ENCODE measurements at regions not wholly inside any gene's neighbourhood (a gene's known extent, or its start where the extent isn't known, plus 50 kb on each side); places are given as distances from the start of the nearest gene placed in this dataset.

DNA sequence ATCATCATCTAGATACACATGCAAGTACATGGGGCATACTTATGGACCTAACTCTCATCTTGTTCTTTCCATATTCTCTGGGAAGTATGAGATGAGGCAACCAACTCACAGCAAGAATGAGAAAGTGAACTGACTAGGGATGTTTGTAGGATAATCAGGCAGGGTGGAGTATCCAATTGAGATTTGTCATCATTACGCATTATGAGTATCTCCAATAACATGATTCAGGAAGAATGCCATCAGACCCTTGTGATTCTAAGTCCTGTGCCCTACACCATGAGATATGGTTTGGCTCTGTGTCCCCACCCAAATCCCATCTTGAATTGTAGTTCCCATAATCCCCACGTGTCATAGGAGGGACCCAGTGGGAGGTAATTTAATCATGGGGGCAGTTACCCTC lies 154.0 kb downstream of the SLC30A10 start:
- DNase-seq (no peak), ATAC-seq (no peak)
- Mint-ChIP-seq H3K27ac (no peak overlapping the region), H3K27me3 (no peaks in the 10 kb centered on the region), H3K36me3 (no peaks in the 10 kb centered on the region), H3K4me1 (no peaks in the 10 kb centered on the region), H3K4me3 (no peak overlapping the region), H3K9me3 (ENCODE audit: low read depth) (peaks cover 2% of the 10 kb centered on the region)
- CTCF ChIA-PET: no interaction called here

DNA sequence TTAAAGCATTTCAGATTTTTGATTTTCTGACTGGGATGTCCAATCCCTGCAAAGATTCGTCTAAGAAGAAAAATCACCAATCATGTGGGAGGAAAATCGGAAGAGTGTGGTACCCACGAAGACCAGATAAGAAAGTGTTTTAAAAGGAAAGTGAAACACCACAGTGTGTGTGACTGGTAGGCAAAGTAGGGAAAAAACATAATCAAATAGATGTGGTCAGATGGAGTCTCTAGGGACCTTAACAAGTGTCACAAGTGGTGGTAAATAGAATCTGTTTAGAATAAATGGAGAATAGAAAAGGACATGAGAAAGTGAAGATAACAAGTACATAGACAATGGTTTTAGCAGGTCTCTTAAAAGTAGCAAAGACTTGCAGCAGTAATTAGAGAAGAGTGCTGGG lies 154.6 kb downstream of the SLC30A10 start:
- no peak for ATAC-seq
- Mint-ChIP-seq H3K9me3 (ENCODE audit: low read depth) (peaks cover 2% of the 10 kb centered on the region), H3K27me3 (no peaks in the 10 kb centered on the region), H3K36me3 (no peaks in the 10 kb centered on the region), H3K4me3 (no peak overlapping the region), H3K4me1 (no peaks in the 10 kb centered on the region), H3K27ac (no peak overlapping the region)
- DNase-seq: no peak
- CTCF ChIA-PET: no interaction called here

DNA sequence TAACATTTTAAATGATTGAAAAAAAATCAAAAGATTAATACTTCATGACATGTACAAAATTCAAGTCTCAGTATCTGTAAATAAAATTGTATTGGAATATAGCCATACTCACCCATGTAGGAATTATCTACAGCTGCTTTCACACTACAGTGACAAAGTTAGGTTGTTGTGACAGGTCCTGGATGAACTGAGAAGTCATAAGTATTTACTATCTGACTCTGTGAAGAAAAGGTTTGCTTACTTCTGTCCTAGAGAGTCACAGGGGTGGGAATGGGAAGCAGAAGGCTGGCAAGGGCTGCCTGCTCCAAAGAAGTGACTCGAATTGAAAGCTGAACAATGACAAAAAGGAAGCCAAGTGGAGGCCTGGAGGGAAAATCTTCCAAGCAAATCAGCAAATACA lies 155.2 kb downstream of the SLC30A10 start:
- Mint-ChIP-seq H3K36me3 (no peaks in the 10 kb centered on the region), H3K27ac (no peak overlapping the region), H3K27me3 (no peaks in the 10 kb centered on the region), H3K4me1 (no peaks in the 10 kb centered on the region), H3K9me3 (ENCODE audit: low read depth) (peaks cover 2% of the 10 kb centered on the region), H3K4me3 (no peak overlapping the region)
- CTCF ChIA-PET: no interaction called here
- DNase-seq (no peak), ATAC-seq (no peak)

DNA sequence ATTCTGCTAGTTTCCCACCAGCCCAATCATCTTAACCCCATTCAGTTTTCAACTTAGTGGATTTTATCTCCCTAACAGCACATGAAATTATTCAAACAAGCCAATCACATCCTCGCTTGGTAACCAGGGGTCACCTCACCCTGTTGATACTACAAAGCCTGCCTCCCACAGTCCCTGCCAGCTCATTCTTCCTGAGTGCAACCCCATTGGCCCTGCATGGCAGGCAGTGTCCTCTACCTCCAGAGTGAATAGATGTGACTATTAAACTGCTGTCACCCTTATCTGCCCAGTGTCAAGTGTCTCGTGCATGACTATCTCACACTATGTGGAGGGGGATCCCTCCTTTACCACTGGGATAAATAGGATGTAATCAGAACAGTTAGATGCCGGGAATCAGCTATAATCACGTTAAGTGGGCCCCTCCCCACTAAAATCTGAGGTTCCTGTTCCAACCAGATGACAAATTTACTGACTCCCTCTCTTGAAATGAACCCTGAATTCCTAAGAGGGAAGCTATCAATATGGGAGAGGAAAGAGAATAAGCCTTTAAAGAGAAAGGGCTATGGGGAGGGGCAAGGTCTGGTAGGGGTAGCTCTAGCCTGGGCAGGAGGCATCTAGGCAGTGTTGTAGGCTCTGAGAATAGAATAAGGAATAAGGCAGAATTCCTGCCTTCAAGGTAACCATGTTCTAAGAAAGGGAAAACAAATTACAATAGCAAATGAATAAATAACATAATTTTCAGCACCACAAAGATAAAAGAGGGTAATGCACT lies 155.9 kb downstream of the SLC30A10 start:
- peaks cover 2% of the 10 kb centered on the region for H3K9me3 Mint-ChIP-seq (ENCODE audit: low read depth)
- H3K27ac Mint-ChIP-seq: no peak overlapping the region
- DNase-seq (no peak), ATAC-seq (no peak)
- no peaks in the 10 kb centered on the region for H3K36me3 Mint-ChIP-seq
- no peaks in the 10 kb centered on the region for H3K27me3 Mint-ChIP-seq
- CTCF ChIA-PET: no interaction called here
- no peaks in the 10 kb centered on the region for H3K4me1 Mint-ChIP-seq
- no peak overlapping the region for H3K4me3 Mint-ChIP-seq

DNA sequence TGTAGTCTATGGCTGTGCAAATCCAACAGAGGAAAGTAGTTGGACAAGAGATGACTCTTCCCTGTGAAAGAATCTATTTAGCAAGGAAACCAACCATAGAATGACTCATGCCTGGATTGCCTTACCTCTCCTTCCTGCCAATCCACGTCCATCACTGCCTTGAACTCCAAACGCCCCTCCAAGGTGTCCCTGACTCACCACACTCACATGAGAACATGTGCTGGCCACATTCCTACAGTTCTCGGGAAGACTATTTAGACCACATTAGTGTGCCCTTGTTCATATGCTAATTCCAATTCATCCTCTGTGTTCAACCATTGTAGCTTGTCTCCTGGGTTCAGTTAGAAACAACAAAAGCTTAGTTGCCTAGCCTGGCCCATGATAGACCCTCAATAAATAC lies 157.3 kb downstream of the SLC30A10 start:
- no peak overlapping the region for H3K4me3 Mint-ChIP-seq
- ATAC-seq: no peak
- no peak overlapping the region for H3K27ac Mint-ChIP-seq
- peaks cover 2% of the 10 kb centered on the region for H3K9me3 Mint-ChIP-seq (ENCODE audit: low read depth)
- DNase-seq: no peak
- no peaks in the 10 kb centered on the region for H3K4me1 Mint-ChIP-seq
- CTCF ChIA-PET: no interaction called here
- no peaks in the 10 kb centered on the region for H3K36me3 Mint-ChIP-seq
- H3K27me3 Mint-ChIP-seq: no peaks in the 10 kb centered on the region

DNA sequence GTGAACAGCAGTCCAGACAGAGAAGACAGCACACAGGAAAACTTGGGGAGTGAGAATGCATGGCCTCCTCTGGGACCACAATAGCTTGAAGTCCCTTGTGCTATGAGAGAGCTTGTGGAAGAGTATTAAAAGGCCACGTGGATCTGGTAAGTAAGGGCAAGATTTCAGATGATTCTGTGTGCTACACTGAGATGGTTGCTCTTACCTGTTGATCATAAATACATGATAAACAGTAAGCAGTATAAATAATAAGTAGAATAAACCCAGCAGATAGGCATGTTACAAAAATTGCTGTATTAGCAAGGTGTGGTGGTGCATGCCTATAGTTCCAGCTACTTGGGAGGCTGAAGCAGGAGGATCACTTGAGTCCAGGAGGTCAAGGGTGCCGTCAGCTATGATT lies 150.4 kb upstream of the ZC3H11B start:
- DNase-seq: no peak
- H3K9me3 Mint-ChIP-seq (ENCODE audit: low read depth): peaks cover 2% of the 10 kb centered on the region
- no peak overlapping the region for H3K27ac Mint-ChIP-seq
- H3K4me3 Mint-ChIP-seq: no peak overlapping the region
- no peaks in the 10 kb centered on the region for H3K4me1 Mint-ChIP-seq
- no peaks in the 10 kb centered on the region for H3K36me3 Mint-ChIP-seq
- no peaks in the 10 kb centered on the region for H3K27me3 Mint-ChIP-seq
- no peak for ATAC-seq
- CTCF ChIA-PET: no interaction called here

DNA sequence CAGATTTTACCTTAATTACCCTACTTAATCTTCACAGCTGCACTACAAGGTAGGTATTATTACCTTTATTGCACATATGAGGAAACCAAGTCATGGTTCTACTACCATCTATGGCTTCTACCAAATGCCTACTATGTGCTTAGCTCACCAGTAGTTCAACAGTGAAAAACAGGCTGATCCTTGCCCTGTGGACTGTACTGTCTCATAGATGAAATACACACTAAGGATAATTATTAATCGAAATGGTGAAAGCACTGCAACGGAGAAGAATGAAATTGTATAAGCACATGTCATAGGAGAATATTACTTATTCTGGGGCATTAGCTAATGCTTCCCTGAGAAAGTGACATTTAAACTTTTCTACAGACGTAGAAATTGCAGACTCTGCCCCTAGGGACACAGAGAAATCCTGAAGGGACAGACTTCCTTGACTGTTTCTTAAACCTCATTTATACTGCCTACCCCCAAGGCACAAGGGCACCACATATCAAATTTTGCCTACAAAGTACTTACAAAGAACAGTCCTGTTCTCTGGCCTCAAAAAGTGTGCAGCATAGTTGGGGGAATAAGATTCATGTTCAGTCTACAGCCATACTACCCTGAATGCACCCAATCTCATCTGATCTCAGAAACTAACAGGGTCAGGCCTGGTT lies 148.4 kb upstream of the ZC3H11B start:
- no peaks in the 10 kb centered on the region for H3K36me3 Mint-ChIP-seq
- H3K4me1 Mint-ChIP-seq: no peaks in the 10 kb centered on the region
- ATAC-seq (no peak), DNase-seq (no peak)
- H3K27me3 Mint-ChIP-seq: no peaks in the 10 kb centered on the region
- H3K27ac Mint-ChIP-seq: no peak overlapping the region
- CTCF ChIA-PET: no interaction called here
- H3K4me3 Mint-ChIP-seq: no peak overlapping the region
- peaks cover 2% of the 10 kb centered on the region for H3K9me3 Mint-ChIP-seq (ENCODE audit: low read depth)

DNA sequence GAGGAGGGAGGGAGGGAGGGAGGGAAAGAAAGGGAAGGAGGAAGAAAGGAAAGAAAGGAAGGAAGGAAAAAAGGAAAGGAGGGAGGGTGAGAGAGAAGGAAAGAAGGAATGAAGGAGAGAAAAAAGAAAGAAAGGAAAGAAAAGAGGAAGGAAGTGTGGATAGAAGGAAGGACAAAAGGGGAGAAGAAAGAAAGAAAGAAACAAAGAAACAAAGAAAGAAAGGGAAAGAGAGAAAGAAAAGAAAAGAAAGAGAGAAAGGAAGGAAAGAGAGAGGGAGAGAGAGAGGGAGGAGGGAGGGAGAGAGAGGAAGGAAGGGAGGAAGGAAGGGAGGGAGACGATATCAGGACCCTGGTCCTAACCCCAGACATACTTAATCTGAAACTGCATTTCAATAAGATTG lies 146.2 kb upstream of the ZC3H11B start:
- ATAC-seq (no peak), DNase-seq (no peak)
- Mint-ChIP-seq H3K4me3 (no peak overlapping the region), H3K27ac (no peak overlapping the region), H3K4me1 (no peaks in the 10 kb centered on the region), H3K36me3 (no peaks in the 10 kb centered on the region), H3K27me3 (no peaks in the 10 kb centered on the region), H3K9me3 (ENCODE audit: low read depth) (peaks cover 2% of the 10 kb centered on the region)
- CTCF ChIA-PET: no interaction called here

DNA sequence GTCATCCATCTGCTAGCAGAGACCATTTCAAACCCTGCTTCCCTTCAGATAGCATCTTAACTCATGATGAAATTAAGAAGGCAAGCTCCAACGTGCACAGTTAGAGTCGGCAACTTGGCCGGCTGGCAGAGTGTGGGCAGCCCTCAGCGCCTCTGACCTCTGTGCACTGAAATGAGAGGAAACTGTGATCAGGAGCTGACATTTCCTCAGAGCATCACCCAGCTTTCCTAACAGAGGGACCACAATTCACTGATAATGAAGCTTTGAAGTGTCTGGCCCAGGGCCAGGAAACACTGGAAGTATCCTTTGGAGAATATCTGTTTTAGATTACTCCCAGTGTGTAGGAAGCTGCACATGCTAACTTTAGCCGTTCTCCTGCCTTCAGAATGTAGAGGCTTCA lies 145.0 kb upstream of the ZC3H11B start:
- Mint-ChIP-seq H3K27ac (no peak overlapping the region), H3K4me3 (no peak overlapping the region), H3K36me3 (no peaks in the 10 kb centered on the region), H3K9me3 (ENCODE audit: low read depth) (no peaks in the 10 kb centered on the region), H3K27me3 (no peaks in the 10 kb centered on the region), H3K4me1 (no peaks in the 10 kb centered on the region)
- no peak for ATAC-seq
- no peak for DNase-seq
- CTCF ChIA-PET: no interaction called here

DNA sequence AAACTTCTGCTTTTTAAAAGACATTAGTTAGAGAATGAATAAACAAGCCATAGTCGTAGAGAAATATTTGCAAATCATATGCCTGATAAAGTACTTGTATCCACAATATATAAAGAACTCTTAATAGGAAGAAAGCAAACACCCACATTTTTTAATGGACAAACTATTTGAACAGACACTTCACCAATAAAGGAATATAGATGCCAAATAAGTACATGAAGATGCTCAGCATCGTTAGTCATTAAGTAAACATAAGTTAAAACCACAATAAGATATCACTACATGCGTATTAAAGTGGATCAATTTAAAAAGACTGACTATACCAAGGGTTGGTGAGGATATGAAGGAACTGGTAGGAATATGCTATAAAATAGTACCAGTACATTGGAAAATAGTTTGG lies 142.3 kb upstream of the ZC3H11B start:
- DNase-seq: no peak
- CTCF ChIA-PET: no interaction called here

DNA sequence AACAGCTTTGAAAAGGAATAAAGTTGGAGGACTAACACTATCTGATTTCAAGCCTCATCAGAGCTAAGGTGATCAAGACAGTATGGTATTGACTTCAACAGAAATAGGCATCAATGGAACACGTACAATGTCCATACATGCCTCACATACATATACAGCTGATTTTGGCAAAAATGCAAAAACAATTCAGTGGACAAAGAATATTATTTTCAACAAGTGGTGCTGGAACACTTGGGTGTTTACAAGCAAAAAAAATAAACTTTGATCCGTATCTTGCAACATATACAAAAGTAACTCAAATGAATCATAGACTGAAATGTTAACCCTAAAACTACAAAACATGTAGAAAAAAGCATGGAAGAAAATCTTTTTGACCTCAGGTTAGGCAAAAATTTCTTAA lies 141.9 kb upstream of the ZC3H11B start:
- Mint-ChIP-seq H3K4me1 (no peaks in the 10 kb centered on the region), H3K36me3 (no peaks in the 10 kb centered on the region), H3K27ac (no peak overlapping the region), H3K9me3 (ENCODE audit: low read depth) (no peaks in the 10 kb centered on the region), H3K27me3 (no peaks in the 10 kb centered on the region), H3K4me3 (no peak overlapping the region)
- CTCF ChIA-PET: no interaction called here
- DNase-seq (no peak), ATAC-seq (no peak)

More for the DNA sequence above, 142.3 kb upstream of the ZC3H11B start:
- Mint-ChIP-seq H3K9me3 (ENCODE audit: low read depth) (no peaks in the 10 kb centered on the region), H3K4me3 (no peak overlapping the region), H3K27me3 (no peaks in the 10 kb centered on the region), H3K27ac (no peak overlapping the region), H3K4me1 (no peaks in the 10 kb centered on the region), H3K36me3 (no peaks in the 10 kb centered on the region)
- ATAC-seq: no peak

DNA sequence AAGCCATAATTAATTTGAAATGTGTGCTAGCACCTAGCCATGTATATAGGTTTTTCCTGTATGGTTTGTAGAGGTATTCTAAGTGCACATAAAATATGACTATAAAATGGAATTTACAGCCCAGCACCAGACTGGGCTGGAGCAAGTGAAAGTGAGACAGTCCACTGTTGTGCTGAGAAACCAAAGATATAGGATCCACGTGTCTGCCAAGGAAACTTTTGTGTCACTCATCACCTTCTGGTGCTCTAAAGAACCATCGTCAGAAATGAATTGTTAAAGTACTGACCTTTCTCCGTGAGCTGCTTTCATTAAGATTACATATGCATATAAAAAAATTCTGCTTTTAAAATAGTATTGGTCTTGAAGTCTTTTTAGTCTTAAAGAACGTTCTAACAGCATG lies 141.0 kb upstream of the ZC3H11B start:
- H3K4me3 Mint-ChIP-seq: no peak overlapping the region
- no peaks in the 10 kb centered on the region for H3K36me3 Mint-ChIP-seq
- CTCF ChIA-PET: no interaction called here
- no peaks in the 10 kb centered on the region for H3K4me1 Mint-ChIP-seq
- H3K27ac Mint-ChIP-seq: no peak overlapping the region
- DNase-seq (no peak), ATAC-seq (no peak)
- no peaks in the 10 kb centered on the region for H3K27me3 Mint-ChIP-seq
- no peaks in the 10 kb centered on the region for H3K9me3 Mint-ChIP-seq (ENCODE audit: low read depth)

DNA sequence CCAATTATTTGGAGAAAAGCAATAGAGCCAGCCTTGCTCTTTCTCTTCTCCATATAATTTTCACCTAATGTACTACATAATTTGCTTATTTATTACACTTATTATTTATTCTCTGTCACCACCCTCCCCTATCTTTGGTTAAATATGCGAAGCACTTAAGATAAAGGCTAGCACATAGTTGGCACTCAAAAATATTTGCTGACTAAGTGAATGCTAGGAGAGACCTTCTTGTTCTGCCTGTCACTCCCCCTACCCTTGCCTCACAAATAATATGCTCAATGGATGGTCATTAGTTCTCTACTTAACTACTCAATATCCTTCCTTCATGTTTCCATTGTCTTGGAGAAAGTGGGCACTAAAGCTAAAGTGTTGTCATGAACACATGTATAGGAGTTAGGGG lies 139.7 kb upstream of the ZC3H11B start:
- no peak for ATAC-seq
- H3K4me3 Mint-ChIP-seq: no peak overlapping the region

DNA sequence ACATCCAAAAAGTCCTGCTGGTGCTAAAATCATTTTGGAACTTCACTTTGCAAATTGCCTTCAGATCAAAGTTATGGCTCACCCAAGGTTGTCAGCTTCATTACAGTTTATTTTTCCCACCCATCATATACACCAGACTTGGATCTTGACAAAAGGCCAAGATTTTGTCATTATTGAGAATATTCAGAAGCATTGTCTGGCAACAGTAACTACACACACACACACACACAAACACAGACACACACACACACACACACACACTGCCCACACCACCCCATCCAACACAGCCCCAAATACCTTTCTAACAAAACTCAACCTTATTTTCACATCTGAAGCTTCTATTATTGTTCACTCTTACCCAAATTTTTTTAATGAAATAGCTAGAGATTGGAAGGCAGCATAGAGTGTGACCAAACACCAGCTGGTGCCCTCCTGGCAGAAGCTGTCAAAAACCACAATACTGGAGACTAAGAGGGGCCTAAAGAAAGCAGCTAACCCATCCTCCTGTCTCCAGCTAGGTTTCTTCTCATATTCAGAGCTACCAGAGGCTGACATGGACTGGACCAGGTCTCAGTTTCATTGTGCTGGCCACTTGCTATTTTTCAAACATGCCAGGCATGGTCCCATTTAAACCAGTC lies 139.1 kb upstream of the ZC3H11B start:
- no peak overlapping the region for H3K4me3 Mint-ChIP-seq
- no peak overlapping the region for H3K27ac Mint-ChIP-seq
- DNase-seq (no peak), ATAC-seq (no peak)
- no peaks in the 10 kb centered on the region for H3K36me3 Mint-ChIP-seq
- no peaks in the 10 kb centered on the region for H3K9me3 Mint-ChIP-seq (ENCODE audit: low read depth)
- no peaks in the 10 kb centered on the region for H3K4me1 Mint-ChIP-seq
- no peaks in the 10 kb centered on the region for H3K27me3 Mint-ChIP-seq
- CTCF ChIA-PET: no interaction called here

More for the DNA sequence above, 139.7 kb upstream of the ZC3H11B start:
- no peak for DNase-seq
- no peaks in the 10 kb centered on the region for H3K9me3 Mint-ChIP-seq (ENCODE audit: low read depth)
- no peaks in the 10 kb centered on the region for H3K27me3 Mint-ChIP-seq
- no peaks in the 10 kb centered on the region for H3K4me1 Mint-ChIP-seq
- no peak overlapping the region for H3K27ac Mint-ChIP-seq
- CTCF ChIA-PET: no interaction called here
- H3K36me3 Mint-ChIP-seq: no peaks in the 10 kb centered on the region
